T-helper 2 cell treated with Interferon-gamma antibody and Interleukin-4, amounts not matched to agents 5 μg/mL and 100 μg/mL, for 36 hours (primary cell): ENCODE measurements at regions not wholly inside any gene's neighbourhood (a gene's known extent, or its start where the extent isn't known, plus 50 kb on each side); places are given as distances from the start of the nearest gene placed in this dataset.
"Not testable (repeated sequence)": the region's sequence is repeated elsewhere in the genome, so short reads cannot be mapped to it uniquely, and the experiment has no call there.

Experiments
- DNase-seq: peaks from one replicate; pipeline ENCODE4 v3.0.0; 2021; ENCODE audit warnings: low spot score
- H3K27ac Mint-ChIP-seq: one replicate; pipeline ENCODE4 v1.8.0; 2021; ENCODE audit warnings: mild to moderate bottlenecking, mixed read lengths
- H3K27me3 Mint-ChIP-seq: one replicate; pipeline ENCODE4 v1.8.0; 2021; ENCODE audit warnings: low read depth, mixed read lengths
- H3K36me3 Mint-ChIP-seq: one replicate; pipeline ENCODE4 v1.8.0; 2021; ENCODE audit warnings: low read depth, mixed read lengths
- H3K4me1 Mint-ChIP-seq: one replicate; pipeline ENCODE4 v1.8.0; 2021; ENCODE audit warnings: low read depth, mixed read lengths
- H3K4me3 Mint-ChIP-seq: one replicate; pipeline ENCODE4 v1.8.0; 2022; ENCODE audit warnings: mild to moderate bottlenecking, moderate library complexity, mixed read lengths
- H3K9me3 Mint-ChIP-seq: one replicate; pipeline ENCODE4 v1.8.0; 2021; ENCODE audit warnings: mixed read lengths

DNA sequence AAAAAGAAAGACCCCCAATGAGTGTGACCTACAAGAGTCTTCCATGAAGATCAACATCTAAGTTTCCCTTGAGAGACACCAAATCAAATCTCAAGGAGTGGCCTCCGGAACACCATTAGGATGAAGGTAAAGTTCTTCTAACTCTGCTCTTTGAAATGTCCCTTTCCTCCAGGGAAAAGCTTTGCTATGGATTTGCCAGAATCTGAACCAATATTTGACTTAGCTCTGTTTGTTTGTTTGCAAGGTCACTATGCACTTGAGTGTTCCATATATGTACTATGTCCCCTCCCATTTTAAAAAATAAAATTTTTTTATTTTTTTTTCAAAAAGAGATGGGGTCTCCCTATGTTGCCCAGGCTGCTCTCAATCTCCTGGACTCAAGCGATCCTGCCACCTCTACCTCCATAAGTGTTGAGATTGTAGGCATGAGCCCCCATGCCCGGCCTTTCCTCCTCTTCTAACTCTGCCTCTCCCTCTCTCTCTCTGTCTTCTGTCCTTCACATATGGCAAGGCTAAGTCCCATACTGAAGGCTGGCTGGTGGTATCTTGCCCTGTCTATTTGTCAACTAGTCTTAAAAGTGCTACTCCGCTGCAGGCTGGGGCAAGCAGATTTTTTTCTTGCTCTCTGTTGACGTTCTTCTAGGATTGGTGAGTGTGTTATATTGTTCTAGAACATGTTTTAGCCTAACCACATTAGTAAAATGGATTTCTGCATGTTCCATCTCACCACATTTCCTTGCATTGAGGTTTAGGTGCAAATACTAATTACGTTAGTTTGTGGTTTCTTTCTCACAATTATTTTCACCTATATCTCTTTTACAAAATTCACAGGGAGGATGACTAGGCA, 276.7 kb upstream of the DYNLRB2 start:
- H3K9me3 Mint-ChIP-seq, result no peaks in the 10 kb centered on the region
- no peaks in the 10 kb centered on the region for H3K27me3 Mint-ChIP-seq
- peaks cover 4% of the 10 kb centered on the region for H3K4me1 Mint-ChIP-seq
- DNase-seq, result no peak
- H3K27ac Mint-ChIP-seq, result no peak overlapping the region
- no peak overlapping the region for H3K4me3 Mint-ChIP-seq
- H3K36me3 Mint-ChIP-seq, result no peaks in the 10 kb centered on the region

DNA sequence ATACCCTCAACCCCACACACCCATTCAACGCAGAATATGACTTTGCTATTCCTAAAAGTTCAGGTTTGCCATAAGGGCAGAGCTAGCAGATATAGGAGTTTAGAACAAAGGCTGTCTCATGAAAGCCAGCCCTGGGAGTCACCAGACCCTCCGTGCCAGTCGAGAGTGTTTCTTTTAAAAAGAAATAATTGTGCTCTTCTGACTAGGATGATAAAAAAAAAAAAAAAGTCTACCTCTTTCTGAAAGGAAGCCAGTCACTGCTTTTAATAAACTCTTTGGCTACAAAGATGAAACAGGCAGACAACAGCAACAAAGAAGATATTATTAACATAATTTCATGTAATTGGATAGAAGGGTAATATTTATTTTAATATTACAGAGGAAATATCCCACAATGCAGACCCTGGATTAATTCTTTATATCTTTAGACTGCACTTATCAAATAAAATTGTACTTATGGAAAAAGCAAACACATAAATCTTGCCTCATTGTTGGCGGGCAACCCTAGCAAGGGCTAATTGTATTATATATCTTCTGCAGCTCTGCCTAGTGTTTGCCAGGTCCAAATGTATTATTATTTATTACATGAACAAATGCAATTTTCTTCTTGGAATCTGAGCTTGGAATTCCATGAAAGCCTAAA, 277.5 kb upstream of the DYNLRB2 start:
- H3K27me3 Mint-ChIP-seq, result no peaks in the 10 kb centered on the region
- H3K36me3 Mint-ChIP-seq, result no peaks in the 10 kb centered on the region
- H3K4me3 Mint-ChIP-seq, result no peak overlapping the region
- no peak overlapping the region for H3K27ac Mint-ChIP-seq
- H3K9me3 Mint-ChIP-seq, result no peaks in the 10 kb centered on the region
- no peak for DNase-seq
- peaks cover 4% of the 10 kb centered on the region for H3K4me1 Mint-ChIP-seq

DNA sequence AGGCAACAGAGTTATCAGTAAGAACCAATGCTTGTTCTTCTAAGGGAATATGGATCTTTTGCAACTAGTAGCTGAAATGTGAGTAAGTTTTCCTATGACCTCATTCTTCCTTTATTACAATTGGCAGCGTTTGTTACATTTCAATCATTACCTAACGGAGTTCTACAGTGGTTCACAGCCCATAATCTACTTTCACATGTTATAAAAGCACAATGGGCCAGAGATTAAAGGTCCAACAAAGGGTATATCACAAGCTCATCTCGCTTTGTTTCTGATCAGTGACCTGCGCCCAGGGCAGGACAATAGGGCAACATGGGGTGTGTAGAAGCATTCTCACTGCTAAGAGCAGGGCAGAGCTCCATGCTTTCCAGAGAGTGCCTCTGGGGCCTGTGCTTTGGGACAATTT, 279.9 kb upstream of the DYNLRB2 start:
- Mint-ChIP-seq H3K27ac (no peak overlapping the region), H3K9me3 (no peaks in the 10 kb centered on the region), H3K4me1 (peaks cover 4% of the 10 kb centered on the region), H3K27me3 (no peaks in the 10 kb centered on the region), H3K4me3 (no peak overlapping the region), H3K36me3 (no peaks in the 10 kb centered on the region)
- no peak for DNase-seq

DNA sequence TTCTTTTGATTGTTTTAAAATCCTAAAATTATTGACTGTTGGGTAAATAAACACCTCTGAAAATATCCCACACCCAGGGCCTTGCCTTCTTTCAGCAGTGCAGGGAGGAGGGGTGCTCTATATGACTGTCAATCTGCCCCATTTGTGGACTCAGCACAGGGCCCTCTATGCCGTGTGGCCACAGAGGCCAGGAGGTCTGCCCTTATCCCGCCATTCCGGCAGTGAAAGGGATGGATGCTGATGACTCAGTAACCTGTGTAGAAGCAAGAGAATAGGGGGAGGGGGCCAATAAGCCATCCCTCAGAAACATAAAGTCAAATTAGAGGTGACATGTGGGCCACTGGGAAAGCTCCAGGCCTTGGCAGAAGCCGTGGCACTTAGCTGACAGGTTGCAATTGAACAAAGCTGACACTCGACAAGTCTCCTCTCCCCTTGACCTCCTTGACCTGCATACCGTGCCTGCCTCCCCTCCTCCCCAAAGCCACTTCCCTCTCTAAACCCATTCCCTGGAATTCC, 281.4 kb upstream of the DYNLRB2 start:
- no peaks in the 10 kb centered on the region for H3K36me3 Mint-ChIP-seq
- no peak for DNase-seq
- no peak overlapping the region for H3K27ac Mint-ChIP-seq
- H3K4me1 Mint-ChIP-seq, result peaks cover 2% of the 10 kb centered on the region
- no peaks in the 10 kb centered on the region for H3K27me3 Mint-ChIP-seq
- no peak overlapping the region for H3K4me3 Mint-ChIP-seq
- no peaks in the 10 kb centered on the region for H3K9me3 Mint-ChIP-seq

DNA sequence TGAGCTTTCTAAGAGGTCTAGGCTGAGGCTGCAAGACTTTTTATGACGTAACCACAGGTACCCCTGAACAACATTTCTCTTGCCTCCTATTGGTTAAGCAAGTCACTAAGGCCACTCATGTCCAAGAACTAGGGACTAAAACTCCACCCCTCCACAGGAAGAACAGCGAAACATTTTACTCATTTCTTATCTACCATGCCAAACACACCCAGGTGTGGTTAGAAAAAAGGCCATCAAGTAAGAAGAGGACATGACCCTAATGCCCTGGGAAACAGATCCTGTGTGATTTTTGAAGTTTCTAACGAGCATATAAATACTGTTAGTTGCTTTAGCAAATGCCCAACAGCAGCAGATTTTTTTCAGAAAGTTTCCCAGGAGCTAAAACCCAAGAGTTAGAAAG, 282.4 kb upstream of the DYNLRB2 start:
- no peak overlapping the region for H3K4me3 Mint-ChIP-seq
- no peaks in the 10 kb centered on the region for H3K27me3 Mint-ChIP-seq

DNA sequence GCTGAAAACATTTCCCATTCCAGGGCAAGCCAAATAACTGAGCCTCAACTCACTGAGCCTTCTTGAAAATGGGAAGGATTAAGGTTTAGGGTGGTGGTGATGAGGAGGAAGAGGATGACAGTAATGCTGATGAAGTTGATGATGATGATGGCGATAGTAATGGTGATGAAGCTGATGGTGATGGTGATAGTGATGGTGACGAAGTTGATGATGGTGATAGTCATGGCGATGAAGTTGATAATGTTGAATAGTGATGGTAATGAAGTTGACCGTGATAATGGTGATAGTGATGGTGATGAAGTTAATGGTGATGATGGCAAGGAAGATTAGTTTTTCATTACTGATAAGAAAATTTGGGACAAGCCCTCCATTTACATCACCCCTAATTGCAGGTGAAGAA, 285.8 kb upstream of the DYNLRB2 start:
- Mint-ChIP-seq H3K4me1 (no peaks in the 10 kb centered on the region), H3K4me3 (no peak overlapping the region), H3K36me3 (no peaks in the 10 kb centered on the region), H3K27me3 (no peaks in the 10 kb centered on the region), H3K9me3 (no peaks in the 10 kb centered on the region), H3K27ac (no peak overlapping the region)
- no peak for DNase-seq

More for the DNA sequence above, 282.4 kb upstream of the DYNLRB2 start:
- Mint-ChIP-seq H3K9me3 (no peaks in the 10 kb centered on the region), H3K36me3 (no peaks in the 10 kb centered on the region), H3K27ac (no peak overlapping the region), H3K4me1 (no peaks in the 10 kb centered on the region)
- no peak for DNase-seq

DNA sequence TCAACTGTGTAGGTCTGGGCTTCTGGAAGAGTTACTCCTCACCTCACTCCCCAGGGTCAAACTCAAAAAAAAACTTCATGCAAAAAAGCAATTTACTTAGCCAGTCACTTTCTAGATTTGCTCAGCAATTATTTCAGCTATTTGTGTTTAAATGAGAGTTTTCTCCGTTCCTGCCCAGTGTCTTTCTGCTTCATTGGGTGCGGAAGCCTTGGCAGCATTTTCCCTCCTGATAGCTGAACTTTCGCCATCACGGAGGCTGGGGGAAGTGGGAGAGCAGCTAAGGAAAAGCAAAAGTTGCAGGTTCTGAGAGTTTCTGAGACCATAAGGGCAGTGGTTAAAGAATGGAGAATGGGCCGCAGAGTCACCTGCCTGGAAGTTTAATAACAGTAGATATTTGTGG, 287.1 kb upstream of the DYNLRB2 start:
- Mint-ChIP-seq H3K9me3 (no peaks in the 10 kb centered on the region), H3K4me1 (no peaks in the 10 kb centered on the region), H3K4me3 (no peak overlapping the region), H3K27ac (no peak overlapping the region), H3K36me3 (no peaks in the 10 kb centered on the region), H3K27me3 (no peaks in the 10 kb centered on the region)
- no peak for DNase-seq

DNA sequence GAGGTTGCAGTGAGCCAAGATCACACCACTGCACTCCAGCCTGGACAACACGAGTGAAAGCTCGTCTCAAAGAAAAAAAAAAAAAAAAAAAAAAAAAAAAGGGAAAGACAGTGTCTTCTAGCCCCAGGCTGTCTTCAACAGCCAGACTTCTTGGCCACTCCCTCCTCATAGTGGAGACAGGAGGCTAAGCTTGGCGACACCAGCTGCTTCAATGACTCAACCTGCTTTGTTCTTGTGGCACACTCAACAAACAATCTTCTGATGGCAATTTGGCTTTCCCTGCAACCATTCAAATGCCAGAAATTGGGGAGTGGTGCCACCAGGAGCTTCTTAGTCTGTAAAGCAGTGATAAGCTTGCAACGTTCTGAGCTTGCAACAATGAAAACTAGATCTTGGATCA, 290.4 kb upstream of the DYNLRB2 start:
- no peak overlapping the region for H3K4me3 Mint-ChIP-seq
- H3K9me3 Mint-ChIP-seq, result no peaks in the 10 kb centered on the region
- no peaks in the 10 kb centered on the region for H3K4me1 Mint-ChIP-seq
- DNase-seq, result no peak
- H3K27ac Mint-ChIP-seq, result no peak overlapping the region
- no peaks in the 10 kb centered on the region for H3K27me3 Mint-ChIP-seq
- no peaks in the 10 kb centered on the region for H3K36me3 Mint-ChIP-seq

DNA sequence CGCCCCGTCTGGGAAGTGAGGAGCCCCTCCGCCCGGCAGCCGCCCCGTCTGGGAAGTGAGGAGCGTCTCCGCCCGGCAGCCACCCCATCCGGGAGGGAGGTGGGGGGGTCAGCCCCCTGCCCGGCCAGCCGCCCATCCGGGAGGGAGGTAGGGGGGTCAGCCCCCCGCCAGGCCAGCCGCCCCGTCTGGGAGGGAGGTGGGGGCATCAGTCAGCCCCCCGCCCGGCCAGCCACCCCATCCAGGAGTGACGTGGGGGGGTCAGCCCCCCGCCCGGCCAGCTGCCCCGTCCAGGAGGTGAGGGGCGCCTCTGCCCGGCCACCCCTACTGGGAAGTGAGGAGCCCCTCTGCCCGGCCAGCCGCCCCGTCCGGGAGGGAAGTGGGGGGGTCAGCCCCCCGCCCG, 297.5 kb upstream of the DYNLRB2 start:
- not testable (repeated sequence) for H3K36me3 Mint-ChIP-seq, H3K27me3 Mint-ChIP-seq, H3K9me3 Mint-ChIP-seq, DNase-seq, H3K4me3 Mint-ChIP-seq, H3K27ac Mint-ChIP-seq, H3K4me1 Mint-ChIP-seq

DNA sequence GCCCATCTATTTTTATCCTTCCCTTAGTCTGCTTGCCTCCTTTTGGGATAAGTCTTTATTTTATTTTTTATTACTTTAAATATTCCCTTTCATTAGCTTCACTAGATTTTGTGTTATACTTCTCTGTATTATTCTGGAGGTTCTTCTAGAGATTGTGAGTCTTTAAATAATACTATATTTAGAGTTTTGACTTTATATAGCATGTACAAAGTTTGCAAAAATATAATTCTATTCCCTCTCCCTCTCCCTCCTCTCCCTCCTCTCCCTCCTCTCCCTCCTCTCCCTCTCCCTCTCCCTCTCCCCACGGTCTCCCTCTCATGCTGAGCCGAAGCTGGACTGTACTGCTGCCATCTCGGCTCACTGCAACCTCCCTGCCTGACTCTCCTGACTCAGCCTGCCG, 298.5 kb upstream of the DYNLRB2 start:
- not testable (repeated sequence) for H3K9me3 Mint-ChIP-seq, H3K4me1 Mint-ChIP-seq, H3K27me3 Mint-ChIP-seq, H3K4me3 Mint-ChIP-seq, H3K27ac Mint-ChIP-seq, H3K36me3 Mint-ChIP-seq, DNase-seq

DNA sequence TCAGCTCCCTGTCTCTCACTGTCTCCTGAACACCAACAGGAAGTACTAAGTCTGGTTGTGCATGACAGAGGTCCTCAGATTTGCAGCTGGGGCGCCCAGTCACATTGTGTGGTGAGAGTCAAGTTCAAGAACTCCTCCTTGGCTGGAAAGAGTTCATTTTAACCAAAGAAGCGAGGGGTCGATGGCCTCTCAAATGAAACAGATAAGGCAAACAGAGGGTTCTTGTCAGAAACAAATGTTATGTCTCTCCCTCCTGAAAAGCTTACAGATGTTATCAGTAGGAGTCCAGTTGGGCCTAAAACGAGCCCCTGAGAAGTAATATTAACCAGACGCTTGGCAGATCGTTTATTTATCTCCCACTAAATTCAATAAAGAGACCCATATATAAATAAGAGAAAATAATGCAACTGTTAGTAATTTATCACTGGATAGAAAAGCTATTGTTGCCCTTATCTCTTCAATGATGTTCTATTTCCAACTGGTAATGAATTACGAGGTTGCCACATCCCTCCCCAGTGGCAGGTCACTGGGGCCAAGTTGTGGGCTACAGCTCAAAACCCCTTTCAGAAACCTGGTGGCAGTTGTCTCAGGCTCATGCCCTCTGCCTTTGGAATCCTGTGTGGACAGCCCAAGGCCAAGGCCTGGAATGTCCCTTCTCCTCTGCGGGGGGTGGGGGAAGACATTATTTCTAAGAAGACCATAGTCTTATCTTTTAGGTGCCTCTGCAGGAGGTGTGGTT, 307.5 kb upstream of the DYNLRB2 start:
- no peaks in the 10 kb centered on the region for H3K36me3 Mint-ChIP-seq
- H3K4me1 Mint-ChIP-seq, result no peaks in the 10 kb centered on the region
- H3K27me3 Mint-ChIP-seq, result no peaks in the 10 kb centered on the region
- no peak overlapping the region for H3K4me3 Mint-ChIP-seq
- no peak for DNase-seq
- no peaks in the 10 kb centered on the region for H3K9me3 Mint-ChIP-seq
- no peak overlapping the region for H3K27ac Mint-ChIP-seq

DNA sequence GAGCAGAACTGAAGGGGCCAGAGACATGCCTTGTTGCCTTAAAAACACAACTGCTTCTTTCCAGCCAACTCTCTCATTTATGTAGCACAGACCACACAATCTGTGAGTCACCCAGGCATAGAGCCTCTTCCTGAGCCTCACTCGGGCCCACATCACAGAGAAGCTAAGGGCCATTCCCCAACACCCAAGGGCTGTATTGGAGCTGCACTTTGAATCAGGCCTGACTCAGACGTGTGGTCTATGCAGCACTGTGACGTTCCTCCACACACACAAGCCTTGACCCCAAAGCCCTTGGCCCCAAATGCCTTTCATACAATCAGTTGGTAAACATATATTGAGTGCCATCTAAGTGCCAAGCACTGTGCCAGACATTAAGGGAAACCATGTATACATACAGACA, 308.9 kb upstream of the DYNLRB2 start:
- DNase-seq, result peak; percentile 47
- no peaks in the 10 kb centered on the region for H3K27me3 Mint-ChIP-seq
- H3K4me1 Mint-ChIP-seq, result no peaks in the 10 kb centered on the region
- H3K27ac Mint-ChIP-seq, result no peak overlapping the region
- no peak overlapping the region for H3K4me3 Mint-ChIP-seq
- H3K9me3 Mint-ChIP-seq, result peaks cover 2% of the 10 kb centered on the region
- H3K36me3 Mint-ChIP-seq, result no peaks in the 10 kb centered on the region

DNA sequence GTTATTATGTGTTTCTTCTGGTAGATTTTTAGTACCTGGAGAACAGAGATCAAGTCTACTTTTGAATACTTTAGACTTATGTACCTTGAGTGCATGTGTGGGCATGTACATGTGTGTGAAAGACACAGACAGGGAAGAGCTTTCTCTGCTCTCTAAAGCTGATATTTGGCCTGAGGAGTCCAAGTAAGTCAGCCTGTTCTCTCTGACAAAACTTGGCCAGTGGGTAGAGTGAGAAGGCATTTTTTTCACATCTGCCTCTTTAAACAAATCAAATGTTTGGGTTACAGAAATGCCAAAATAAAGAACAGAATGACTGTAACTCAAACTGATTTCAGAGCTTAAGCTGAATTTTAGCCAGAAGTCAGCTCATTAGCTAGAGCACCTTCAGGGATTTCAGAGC, 309.7 kb upstream of the DYNLRB2 start:
- DNase-seq, result no peak
- Mint-ChIP-seq H3K9me3 (peaks cover 7% of the 10 kb centered on the region), H3K4me1 (no peaks in the 10 kb centered on the region), H3K4me3 (no peak overlapping the region), H3K27ac (no peak overlapping the region), H3K36me3 (no peaks in the 10 kb centered on the region), H3K27me3 (no peaks in the 10 kb centered on the region)
